ENCODE measurements at regions not wholly inside any gene's neighbourhood (a gene's known extent, or its start where the extent isn't known, plus 50 kb on each side); places are given as distances from the start of the nearest gene placed in this dataset.
"Not testable (repeated sequence)": the region's sequence is repeated elsewhere in the genome, so short reads cannot be mapped to it uniquely, and the experiment has no call there.

GRCh38 chrY:19059733-19060132 lies 286.2 kb upstream of the HSFY2 start:
- DNase-seq (ENCODE audit: extremely low read depth in 1 of 2, low read depth in 1 of 2) = no peak

DNA sequence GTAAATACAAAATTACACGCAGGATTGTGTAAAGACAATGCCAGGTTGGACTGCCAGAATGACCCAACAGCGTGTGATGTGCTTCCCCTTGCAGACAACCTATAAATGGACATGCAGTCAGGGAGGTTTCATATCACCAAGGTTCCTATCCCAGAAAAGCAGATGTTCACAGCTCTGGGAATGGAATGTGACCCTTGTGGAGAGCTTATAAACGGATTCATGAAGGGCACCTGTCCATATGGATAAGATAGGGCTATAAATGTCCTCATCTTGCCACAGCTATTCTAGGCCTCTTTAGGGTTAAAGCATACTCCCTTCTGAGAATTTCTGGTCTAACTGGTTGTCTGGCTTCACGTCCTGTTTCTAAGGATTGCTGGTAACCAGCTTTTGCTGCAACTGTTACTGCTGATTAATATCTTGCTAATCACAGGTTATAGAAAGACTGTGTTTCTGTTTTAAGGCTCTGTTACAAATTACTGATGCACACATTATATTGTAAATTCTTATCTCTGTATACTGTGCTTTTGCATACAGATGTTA lies 285.4 kb upstream of the HSFY2 start:
- no peak for DNase-seq (ENCODE audit: extremely low read depth in 1 of 2, low read depth in 1 of 2)

DNA sequence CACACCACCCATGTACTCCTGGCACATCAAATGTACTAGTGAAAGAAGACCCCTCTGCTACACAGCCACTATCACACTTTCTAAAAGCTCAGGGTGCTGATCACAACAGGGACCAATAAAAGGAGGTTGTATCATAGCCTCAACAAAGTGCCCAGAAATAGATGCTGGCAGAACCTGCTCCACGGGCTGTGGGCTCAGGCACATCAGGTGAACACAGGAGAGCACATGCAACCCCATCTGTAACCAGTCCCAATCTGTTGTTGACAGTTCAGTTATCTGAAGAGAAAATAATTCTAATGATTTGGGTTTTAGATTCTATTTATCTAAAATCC lies 282.6 kb upstream of the HSFY2 start:
- DNase-seq (ENCODE audit: extremely low read depth in 1 of 2, low read depth in 1 of 2) = no peak

DNA sequence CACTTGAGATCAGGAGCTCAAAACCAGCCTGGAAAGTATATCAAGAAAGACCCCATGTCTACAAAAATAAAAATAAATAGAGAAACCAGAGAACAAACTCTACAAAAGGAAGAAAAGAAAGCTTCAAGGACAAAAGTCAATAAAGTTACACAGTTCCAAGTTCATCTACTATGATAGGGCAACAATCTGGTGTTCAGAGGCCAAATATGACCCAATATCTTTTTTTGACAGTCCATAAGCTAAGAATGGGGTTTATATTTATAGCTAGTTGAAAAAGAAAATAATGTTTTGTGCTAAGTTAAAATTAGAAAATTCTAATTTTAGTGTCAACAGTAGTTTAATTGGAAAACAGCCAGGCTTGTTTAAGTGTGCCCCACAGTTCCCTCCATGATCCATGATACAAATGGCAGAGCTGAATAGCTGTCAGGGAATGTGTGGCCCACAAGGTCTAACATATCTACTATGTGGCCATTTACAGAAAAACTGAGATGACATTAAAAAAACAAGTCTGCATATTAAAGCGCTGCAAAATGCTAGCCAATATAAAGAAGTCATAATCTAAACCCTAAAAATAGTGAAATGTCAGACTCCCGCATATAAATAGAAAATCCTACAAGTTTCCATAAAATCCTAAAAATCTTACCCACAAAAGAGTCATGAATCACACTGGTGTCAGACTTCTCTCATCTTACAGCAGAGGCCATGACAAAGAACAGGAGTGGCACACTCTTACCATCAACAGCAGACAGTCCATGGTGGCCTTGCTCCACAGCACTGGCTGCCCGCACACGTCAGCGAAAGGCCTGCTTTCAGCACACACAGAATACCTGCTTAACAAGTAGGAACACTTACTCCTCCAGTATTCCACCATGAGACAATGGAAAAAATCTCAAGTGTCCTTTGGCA lies 281.9 kb upstream of the HSFY2 start:
- DNase-seq (ENCODE audit: extremely low read depth in 1 of 2, low read depth in 1 of 2) = no peak

GRCh38 chrY:19053806-19054205 lies 280.3 kb upstream of the HSFY2 start:
- DNase-seq (ENCODE audit: extremely low read depth in 1 of 2, low read depth in 1 of 2) = no peak

DNA sequence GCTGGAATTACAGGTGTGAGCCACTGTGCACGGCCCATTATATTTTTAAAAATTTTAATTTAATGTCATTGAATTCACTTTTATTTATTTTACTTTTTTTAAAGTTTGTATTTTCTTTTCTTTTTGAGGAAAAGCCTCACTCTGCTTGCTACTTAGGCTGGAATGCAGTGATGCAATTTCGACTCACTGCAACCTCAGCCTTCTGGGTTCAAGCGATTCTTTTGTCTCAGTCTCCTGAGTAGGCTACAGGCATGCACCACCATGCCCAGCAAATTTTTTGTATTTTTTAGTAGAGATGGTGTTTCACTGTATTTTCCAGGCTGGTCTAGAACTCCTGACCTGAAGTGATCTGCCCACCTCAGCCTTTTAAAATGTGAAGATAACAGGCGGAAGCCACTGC lies 277.5 kb upstream of the HSFY2 start:
- no peak for DNase-seq (ENCODE audit: extremely low read depth in 1 of 2, low read depth in 1 of 2)

GRCh38 chrY:19042984-19043442 lies 269.5 kb upstream of the HSFY2 start:
- no peak for DNase-seq (ENCODE audit: extremely low read depth in 1 of 2, low read depth in 1 of 2)

DNA sequence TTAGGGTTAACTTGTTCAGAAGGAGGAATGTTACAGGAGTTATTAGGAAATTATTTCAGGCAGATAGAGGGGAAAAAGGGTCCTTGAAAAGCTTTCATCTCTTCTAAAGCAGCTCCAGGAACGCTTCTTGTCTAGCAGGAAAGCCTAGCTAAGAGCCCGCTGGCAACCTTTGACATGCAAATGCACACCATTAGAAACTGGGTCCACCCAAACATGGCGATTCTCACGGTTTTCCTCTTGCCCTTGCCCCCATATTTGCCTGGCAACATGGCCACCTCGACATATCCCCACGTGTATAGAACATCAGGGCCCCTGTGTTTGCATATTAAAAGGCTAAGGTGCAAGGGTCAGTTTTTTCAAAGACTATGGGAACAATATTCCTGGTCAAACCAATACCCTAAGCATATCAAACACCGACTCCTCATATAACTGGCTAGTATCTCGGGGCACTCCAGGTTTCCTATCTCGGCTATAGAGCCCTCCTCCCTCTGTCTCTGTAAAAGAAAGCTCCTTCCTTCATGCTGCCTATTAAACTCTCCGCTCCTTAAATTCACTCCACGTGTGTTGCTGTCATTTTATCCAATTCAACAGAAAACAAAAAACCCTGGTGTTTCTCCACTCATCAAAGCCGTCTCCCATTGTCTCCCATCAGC lies 268.9 kb upstream of the HSFY2 start:
- DNase-seq (ENCODE audit: extremely low read depth in 1 of 2, low read depth in 1 of 2) = no peak

GRCh38 chrY:19026631-19027030 lies 253.1 kb upstream of the HSFY2 start:
- no peak for DNase-seq (ENCODE audit: extremely low read depth in 1 of 2, low read depth in 1 of 2)

DNA sequence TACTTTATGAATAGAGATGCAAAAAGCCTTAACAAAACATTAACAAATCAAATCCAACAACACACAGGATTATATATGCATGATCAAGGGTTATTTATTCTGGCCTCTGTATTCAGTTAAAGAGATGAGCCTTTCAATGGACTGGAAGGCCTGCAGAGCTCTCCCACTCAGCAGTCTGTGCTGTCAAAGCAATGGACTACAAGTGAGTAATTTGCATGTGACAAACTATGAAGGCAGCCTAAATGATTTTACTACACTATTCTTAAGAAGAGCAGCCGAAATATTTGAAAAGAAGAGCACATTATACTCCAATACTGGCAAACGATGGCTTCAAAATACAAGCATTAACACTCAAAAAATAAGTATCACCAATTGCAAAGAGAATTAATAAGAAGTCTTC lies 250.4 kb upstream of the HSFY2 start:
- no peak for DNase-seq (ENCODE audit: extremely low read depth in 1 of 2, low read depth in 1 of 2)

DNA sequence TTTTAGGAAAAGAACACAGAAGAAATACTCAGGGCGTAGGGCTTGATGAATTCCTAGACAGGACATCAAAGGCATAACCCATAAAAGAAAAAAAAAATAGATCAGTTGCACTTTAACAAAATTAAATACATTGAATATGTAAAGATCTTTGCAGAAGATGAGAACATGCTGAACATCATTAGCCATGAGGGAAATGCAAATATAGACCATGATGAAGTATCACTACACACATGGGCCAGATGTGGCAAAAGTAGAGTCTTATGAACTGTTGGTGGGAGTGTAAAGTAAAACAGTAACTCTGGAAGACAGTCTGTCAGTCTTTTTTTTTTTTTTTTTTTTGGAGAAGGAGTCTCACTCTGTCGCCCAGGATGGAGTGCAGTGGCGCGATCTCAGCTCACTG lies 246.7 kb upstream of the HSFY2 start:
- DNase-seq (ENCODE audit: extremely low read depth in 1 of 2, low read depth in 1 of 2) = no peak

GRCh38 chrY:19016990-19017389 lies 243.5 kb upstream of the HSFY2 start:
- no peak for DNase-seq (ENCODE audit: extremely low read depth in 1 of 2, low read depth in 1 of 2)

DNA sequence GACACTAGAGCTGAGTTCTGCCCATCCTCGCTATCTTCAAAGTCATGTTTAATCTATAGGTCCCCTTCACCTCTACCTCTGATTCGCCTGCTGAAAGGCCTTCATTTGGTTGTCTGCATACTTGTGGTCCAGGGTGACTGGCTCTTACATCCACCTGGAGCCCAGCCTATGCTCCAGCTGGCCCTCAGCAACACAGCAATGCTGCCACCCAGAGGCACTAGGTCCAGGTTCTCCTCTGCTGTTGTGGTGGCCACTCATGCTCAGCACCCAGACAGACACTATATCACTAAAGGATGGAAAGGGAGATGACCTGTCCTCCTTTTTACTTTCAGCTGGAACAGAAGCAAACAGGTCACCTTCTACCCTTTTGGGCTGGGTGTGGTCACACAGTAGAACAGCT lies 242.3 kb upstream of the HSFY2 start:
- no peak for DNase-seq (ENCODE audit: extremely low read depth in 1 of 2, low read depth in 1 of 2)

- no peak for DNase-seq (ENCODE audit: extremely low read depth in 1 of 2, low read depth in 1 of 2)
These were observed 241.7 kb upstream of the HSFY2 start for GRCh38 chrY:19015213-19015612.

GRCh38 chrY:19012985-19013384 lies 239.4 kb upstream of the HSFY2 start:
- no peak for DNase-seq (ENCODE audit: extremely low read depth in 1 of 2, low read depth in 1 of 2)

DNA sequence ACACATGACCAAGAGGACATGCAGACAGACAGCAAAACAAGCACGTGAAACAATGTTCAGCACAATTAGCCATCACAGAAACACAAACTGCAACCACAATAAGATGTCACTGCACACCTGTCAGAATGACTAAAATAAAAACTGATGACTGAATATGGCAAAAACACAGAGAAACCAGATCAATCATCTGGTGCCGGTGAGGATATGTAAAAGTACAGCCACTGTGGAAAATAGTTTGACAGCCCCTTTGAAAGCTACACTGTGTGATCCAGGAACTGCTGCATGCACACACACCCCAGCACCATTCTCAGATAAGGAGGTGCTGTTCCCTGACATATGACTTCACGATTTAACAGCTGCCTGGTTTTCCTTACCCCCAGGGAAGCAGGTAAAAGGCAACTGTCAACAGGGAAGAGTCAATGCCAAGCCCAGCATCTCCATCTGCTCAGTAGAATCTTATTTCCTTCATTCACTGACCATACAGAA lies 238.1 kb upstream of the HSFY2 start:
- DNase-seq (ENCODE audit: extremely low read depth in 1 of 2, low read depth in 1 of 2) = no peak

DNA sequence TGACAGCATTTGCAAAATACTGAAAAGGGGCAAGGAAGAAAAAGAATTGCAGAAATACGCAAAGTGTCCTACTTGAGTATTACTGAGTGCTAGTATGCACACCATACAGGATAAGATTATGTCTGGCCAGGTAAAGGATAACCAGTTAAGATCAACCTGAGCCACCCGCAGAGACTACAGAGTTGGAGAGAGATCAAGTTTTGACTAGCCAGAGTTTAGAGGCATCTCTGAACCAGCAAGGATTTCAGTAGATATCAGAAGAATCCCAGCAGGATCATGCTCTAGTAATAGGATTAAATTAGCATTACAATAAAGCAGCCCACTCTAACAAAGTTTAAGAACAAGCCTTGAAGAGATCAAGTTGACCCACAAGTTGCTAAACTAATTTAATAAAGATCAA lies 232.7 kb upstream of the HSFY2 start:
- no peak for DNase-seq (ENCODE audit: extremely low read depth in 1 of 2, low read depth in 1 of 2)

DNA sequence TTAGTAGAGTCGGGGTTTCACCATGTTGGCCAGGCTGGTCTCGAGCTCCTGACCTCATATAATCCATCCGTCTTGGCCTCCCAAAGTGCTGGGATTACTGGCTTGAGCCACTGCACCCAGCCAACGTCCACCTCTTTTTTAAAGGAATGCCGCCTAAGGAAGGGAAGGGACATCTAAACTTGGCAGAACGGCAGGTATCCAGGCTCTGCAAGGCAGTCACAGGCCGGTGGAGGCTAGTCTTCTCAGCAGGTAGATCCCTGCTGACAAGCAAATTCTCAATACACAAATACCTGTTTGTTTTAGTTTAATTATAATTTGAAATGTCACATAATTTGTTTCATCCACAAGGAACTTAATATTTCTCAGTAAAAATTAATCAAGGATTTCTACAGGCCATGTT lies 232.0 kb upstream of the HSFY2 start:
- no peak for DNase-seq (ENCODE audit: extremely low read depth in 1 of 2, low read depth in 1 of 2)

DNA sequence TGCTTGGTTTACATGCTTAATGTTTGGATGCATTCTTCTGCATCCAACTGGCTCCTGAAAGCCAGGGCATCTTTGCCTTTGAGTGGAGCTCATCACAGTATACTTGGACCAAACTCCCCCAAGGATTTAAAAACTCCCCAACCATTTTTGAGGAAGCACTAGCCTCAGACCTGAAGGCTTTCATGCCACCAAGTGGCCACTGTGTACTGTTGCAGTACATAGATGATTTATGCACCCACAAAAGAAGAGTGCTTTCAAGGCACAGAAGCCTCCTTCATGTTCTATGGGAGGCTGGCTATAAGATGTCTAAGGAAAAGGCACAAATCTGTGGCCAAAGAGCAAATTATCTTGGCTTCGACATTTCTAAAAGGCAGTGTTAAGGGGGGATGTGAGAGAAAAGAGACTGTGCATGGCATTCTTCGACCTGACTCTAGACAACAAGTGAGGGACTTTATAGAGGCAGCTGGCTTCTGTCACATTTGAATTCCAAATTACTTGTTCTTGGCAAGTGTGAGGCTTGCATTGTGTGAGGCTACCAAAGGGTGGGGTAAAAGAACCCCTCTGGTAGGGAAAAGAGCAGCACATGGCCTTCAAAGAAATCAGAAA lies 224.2 kb upstream of the HSFY2 start:
- no peak for DNase-seq (ENCODE audit: extremely low read depth in 1 of 2, low read depth in 1 of 2)

DNA sequence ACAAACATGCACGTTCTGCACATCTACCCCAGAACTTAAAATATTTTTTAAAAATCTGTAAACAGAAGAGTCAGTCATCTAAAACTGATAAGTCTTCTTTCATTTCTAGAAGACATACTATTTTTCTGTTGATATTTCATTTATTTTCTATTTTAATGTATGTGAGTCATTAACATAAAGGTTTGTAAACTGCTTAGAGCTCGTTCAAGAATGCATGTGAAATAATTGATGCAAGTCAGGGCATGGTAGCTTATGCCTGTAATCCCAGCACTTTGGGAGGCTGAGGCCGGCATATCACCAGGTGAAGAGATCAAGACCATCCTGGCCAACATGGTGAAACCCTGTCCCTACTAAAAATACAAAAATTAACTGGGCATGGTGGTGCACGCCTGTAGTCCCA lies 219.9 kb upstream of the HSFY2 start:
- DNase-seq (ENCODE audit: extremely low read depth in 1 of 2, low read depth in 1 of 2) = no peak

- DNase-seq (ENCODE audit: extremely low read depth in 1 of 2, low read depth in 1 of 2) = not testable (repeated sequence)
These were observed 219.1 kb upstream of the HSFY2 start for GRCh38 chrY:18992684-18993083.

DNA sequence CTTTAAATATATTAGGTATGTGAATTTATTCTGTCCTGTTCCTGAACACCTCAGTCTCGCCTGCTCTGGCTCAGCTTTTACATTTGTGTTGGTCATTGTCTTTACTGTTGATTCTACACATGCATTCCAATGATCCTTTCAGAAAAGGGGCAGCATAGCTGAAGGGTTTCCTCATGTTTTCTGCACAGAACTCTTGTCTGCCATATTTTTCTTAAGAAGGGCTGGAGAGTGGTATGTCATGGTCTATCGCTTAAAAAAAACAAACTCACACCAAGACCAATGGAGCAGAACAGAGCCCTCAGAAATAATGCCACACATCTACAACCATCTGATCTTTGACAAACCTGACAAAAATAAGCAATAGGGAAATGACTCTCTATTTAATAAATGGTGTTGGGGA lies 215.8 kb upstream of the HSFY2 start:
- DNase-seq (ENCODE audit: extremely low read depth in 1 of 2, low read depth in 1 of 2) = no peak

Data from stimulated activated CD8-positive, alpha-beta memory T cell treated with anti-CD3 and anti-CD28 coated beads, Interleukin-7, amount 100 ng/mL, for 48 hours (primary cell).